GM18868 (cell line): ENCODE measurements at regions not wholly inside any gene's neighbourhood (a gene's known extent, or its start where the extent isn't known, plus 50 kb on each side); places are given as distances from the start of the nearest gene placed in this dataset.
A peak's percentile ranks its signal among the peaks of the same experiment; 100 is the strongest.
"Not testable (repeated sequence)": the region's sequence is repeated elsewhere in the genome, so short reads cannot be mapped to it uniquely, and the experiment has no call there.

ENCODE experiments used
- ATAC-seq: cut with Tn5 transposase; IDR thresholded peaks from one replicate; pipeline ENCODE4 v1.9.1; 2021; ENCODE audit warnings: mild to moderate bottlenecking, moderate library complexity; ENCODE audit not compliant: unreplicated experiment

DNA sequence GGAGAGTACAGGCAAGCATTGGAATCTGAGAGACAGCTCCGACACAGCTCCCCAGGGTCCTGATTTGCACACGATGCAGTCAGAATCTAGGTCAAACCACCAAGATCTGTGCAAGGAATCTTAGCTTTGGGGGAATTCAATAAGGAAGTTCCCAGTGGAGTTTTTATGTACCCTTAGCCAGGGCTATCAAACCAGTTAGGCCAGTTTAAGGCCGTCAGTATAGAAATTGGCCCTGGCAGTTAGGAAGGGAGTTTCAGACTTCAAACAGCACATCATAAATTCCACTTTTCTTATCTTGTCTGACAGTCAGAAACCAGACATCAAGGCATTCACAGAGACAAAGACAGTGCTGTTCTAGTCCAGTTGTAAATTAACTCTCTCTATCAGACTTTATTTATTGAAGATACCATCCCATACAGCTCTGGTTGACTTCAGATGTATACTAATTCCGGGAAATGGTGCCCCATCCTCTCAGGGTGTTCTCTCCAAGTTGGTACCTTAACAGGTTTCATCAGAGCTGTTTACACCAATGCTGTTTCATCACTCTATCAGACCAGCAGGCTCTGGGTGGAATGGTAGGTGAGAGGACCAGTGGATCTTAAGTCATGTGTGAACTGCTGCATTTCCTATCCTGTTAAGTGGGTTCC is 157.5 kb upstream of the ATF7IP start:
- ATAC-seq, result no peak

- no peak for ATAC-seq
Measured at GRCh38 chr12:14211947-14212387, 153.5 kb upstream of the ATF7IP start.

DNA sequence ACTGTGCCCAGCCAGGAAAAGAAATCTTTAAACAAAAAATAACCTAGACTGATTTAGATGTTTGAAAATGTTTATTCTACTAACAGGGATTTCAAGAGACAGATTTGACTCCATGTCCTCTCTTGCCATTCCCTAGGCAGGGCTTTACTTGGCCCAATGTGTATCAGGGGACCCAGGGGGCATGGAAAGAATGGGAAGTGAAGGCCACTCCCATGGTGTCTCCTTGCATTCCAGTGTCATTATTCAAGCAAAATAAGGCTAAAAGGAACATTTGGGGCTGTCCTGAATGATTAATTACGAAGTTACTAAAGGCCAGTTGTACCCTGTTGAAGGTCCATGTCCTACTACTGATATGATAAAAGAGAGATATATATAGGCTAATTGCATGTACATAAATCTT is 151.9 kb upstream of the ATF7IP start:
- ATAC-seq, result no peak

GRCh38 chr12:14214495-14214894 is 151.0 kb upstream of the ATF7IP start:
- no peak for ATAC-seq

- ATAC-seq, result not testable (repeated sequence)
Measured at GRCh38 chr12:14215949-14216348, 149.5 kb upstream of the ATF7IP start.

- ATAC-seq, result no peak
Measured at GRCh38 chr12:14216405-14217294, 148.8 kb upstream of the ATF7IP start.

DNA sequence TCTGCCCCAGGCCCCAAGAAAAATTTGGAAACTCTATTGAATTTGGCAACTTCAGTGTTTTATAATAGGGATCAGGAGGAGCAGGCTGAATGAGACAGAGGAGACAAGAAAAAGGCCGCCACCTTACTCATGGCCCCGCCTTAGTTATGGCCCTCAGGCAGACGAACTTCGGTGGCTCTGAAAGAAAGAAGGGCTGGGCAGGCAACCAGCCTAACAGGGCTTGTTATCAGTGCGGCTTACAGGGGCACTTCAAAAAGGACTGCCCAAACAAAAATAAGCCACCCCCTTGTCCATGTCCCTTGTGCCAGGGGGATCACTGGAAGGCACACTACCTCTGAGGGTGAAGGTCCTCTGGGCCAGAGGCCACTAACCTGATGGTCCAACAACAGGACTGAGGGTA is 146.3 kb upstream of the ATF7IP start:
- no peak for ATAC-seq

- ATAC-seq, result not testable (repeated sequence)
Measured at GRCh38 chr12:14219670-14220069, 145.8 kb upstream of the ATF7IP start.

GRCh38 chr12:14225064-14225463 is 140.4 kb upstream of the ATF7IP start:
- ATAC-seq, result no peak

DNA sequence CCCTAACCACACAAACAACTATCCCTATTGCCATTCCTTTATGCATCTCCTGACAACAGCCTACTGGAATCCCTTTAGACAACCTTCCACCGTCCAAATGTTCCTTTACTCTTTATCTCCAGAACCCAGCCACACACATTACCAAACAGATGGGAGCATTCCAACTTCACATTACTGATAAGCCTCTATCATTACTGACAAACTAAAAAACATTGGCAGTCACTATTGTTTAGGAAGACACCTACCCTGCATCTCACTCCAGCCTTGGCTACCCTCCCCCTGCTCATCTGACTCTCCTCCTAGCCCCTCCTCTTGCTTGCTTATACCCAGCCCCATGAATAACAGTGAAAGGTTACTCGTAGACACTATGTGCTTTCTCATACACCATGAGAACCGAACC is 130.3 kb upstream of the ATF7IP start:
- not testable (repeated sequence) for ATAC-seq

DNA sequence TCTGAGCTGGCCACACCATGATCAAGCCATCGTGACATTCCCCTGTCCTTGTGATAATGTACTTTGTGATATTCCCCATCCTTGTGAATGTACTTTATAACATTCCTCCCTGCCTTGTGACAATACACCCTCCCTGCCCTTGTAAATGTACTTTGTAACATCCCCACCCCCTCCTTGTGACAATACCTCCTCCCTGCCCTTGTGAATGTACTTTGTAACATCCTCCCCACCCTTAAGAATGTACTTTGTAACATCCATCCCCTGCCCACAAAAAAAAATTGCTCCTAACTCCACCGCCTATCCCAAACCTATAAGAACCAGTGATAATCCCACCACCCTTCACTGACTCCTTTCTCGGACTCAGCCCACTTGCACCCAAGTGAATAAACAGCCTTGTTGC is 128.8 kb upstream of the ATF7IP start:
- ATAC-seq, result not testable (repeated sequence)

DNA sequence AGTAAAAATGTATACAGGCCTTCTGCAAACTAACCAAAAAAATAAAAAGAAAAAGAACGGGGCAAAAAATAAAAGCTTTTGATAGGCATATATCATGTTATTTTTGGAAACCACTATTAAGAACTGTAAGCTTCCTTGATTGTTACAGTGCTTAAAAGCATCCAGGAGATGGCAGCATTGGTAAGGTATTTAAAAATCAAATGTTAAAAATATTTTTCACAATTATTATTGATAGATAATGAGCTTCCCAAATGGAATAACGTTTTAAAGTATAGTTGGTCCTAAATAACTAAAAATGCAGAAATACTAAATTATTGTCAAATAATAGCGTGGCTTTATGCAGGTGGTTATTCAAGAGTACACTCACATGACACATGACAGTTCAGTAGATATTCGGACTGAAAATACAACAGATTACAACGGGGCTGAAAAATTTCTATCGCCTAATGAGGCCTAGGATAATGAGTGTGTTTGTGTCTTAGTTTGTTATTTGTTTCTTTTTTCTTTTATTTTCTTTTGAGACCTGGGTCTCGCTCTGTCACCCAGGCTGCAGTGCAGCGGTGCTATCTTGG is 127.2 kb upstream of the ATF7IP start:
- no peak for ATAC-seq

DNA sequence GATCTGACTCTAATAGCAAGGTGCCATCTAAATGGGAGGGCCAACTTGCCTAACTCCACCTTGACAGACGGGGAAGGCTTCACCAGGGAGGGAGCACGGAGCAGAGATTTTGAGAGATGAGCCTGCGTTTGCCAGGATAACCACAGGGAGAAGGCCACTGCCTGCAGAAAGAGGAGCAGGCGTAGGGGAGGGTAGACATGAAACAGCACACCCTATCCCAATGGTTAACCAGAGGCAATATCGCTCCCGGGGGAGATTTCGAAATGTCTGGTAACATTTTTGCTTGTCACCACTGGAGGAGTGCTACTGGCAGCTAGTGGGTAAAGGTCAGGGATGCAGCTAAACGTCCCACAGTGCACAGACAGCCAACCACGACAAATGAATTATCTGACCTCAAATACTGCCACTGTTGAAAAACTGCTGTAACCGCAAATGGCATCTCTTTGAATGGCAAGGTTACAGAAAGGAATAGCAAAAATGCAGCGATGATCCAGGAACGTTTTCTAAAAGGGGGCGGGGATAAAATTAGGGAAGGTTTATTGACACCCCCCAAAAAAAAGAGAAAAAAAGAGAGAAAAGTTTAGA is 126.0 kb upstream of the ATF7IP start:
- ATAC-seq, result peak; percentile 78

GRCh38 chr12:14239935-14240872 is 125.3 kb upstream of the ATF7IP start:
- peak; percentile 64 for ATAC-seq

DNA sequence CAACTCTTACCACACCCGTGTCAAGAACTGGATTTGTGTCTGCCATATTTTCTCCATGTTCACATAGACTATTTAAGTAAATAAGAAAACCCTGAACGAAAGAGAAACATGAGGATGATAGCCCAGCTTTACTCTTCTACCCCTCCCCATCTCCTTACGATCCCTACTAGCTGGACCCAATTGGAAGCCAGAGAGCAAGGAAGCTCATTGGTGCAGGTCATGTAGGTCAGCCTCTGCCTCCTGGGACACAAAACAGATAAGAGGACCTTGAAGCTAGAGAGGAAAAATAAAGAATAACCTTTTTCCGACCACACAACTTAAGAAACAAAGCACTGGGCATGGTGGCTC is 124.6 kb upstream of the ATF7IP start:
- ATAC-seq, result no peak

DNA sequence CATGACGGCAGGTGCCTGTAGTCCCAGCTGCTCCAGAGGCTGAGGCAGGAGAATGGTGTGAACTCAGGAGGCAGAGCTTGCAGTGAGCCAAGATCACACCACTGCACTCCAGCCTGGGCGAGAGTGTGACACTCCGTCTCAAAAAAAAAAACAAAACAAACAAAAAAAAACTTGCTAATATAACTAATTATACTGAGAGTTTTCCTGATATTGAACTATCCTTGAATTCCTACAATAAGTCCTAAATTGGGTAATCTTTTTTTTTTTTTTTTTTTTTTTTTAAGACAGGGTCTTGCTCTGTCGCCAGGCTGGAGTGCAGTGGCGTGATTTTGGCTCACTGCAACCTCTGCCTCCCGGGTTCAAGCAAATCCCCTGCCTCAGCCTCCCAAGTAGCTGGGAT is 122.7 kb upstream of the ATF7IP start:
- not testable (repeated sequence) for ATAC-seq

DNA sequence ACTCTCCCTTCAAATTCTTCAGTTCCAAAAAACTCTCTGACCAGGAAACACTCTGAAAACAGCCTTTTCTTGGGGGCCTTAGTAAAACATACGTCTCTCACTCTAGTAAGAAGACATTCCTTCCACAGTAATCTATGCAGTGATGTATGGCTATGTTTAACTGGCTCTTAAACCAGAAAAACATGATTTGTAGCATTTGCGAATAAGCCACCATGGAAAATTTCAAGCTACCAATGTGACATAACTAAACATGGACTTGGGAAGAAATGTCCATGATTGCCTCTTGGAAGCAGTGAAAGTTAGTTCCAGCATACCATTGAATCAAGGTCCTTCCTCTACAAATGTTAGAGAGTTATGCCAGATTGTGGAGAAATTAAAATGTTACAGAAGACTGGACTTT is 121.5 kb upstream of the ATF7IP start:
- no peak for ATAC-seq

GRCh38 chr12:14244876-14245669 is 120.4 kb upstream of the ATF7IP start:
- ATAC-seq, result no peak

GRCh38 chr12:14247166-14247565 is 118.3 kb upstream of the ATF7IP start:
- ATAC-seq, result no peak

DNA sequence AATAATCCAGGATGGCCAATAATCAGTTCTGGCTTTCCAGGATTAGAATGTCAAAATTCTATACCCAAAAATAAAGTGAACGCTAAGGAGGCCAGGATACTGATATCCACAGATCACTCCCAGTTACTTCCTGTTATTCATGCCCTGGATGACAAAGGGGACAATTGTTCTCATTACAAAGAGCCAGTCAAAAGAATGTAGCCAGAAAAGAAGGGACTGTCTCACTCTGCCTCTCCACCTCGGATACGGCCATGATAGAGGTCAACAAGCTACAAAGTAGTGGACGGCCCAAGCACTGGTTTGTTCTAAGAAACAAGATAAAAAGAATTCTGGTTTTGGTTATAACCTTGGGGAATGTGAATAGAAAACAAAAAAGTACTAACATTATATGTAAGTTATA is 116.1 kb upstream of the ATF7IP start:
- no peak for ATAC-seq
